ENCODE measurements at regions not wholly inside any gene's neighbourhood (a gene's known extent, or its start where the extent isn't known, plus 50 kb on each side); places are given as distances from the start of the nearest gene placed in this dataset.

- FAIRE-seq (no peak), DNase-seq (ENCODE audit: low spot score) (no peak)
These were observed 353.2 kb downstream of the IRX1 start for GRCh38 chr5:3948838-3949237.

- DNase-seq (ENCODE audit: low spot score) (no peak), FAIRE-seq (no peak)
These were observed 358.6 kb downstream of the IRX1 start for GRCh38 chr5:3954199-3954598.

GRCh38 chr5:3954633-3955032, 359.0 kb downstream of the IRX1 start:
- DNase-seq (ENCODE audit: low spot score): no peak
- FAIRE-seq: no peak

GRCh38 chr5:3957658-3958057, 362.0 kb downstream of the IRX1 start:
- DNase-seq (ENCODE audit: low spot score) (no peak), FAIRE-seq (no peak)

GRCh38 chr5:3958389-3958788, 362.8 kb downstream of the IRX1 start:
- no peak for DNase-seq (ENCODE audit: low spot score)
- no peak for FAIRE-seq

GRCh38 chr5:3962113-3962512, 366.5 kb downstream of the IRX1 start:
- FAIRE-seq: no peak
- DNase-seq (ENCODE audit: low spot score): no peak

- FAIRE-seq (no peak), DNase-seq (ENCODE audit: low spot score) (no peak)
These were observed 368.0 kb downstream of the IRX1 start for GRCh38 chr5:3963652-3964051.

GRCh38 chr5:3980156-3980555, 384.5 kb downstream of the IRX1 start:
- no peak for FAIRE-seq

GRCh38 chr5:3987867-3988266, 392.2 kb downstream of the IRX1 start:
- DNase-seq (ENCODE audit: low spot score) (no peak), FAIRE-seq (no peak)

More at GRCh38 chr5:3980156-3980555, 384.5 kb downstream of the IRX1 start:
- DNase-seq (ENCODE audit: low spot score): no peak

GRCh38 chr5:3993856-3994473, 398.3 kb downstream of the IRX1 start:
- DNase-seq (ENCODE audit: low spot score) (no peak), FAIRE-seq (no peak)

- no peak for DNase-seq (ENCODE audit: low spot score)
- FAIRE-seq: no peak
These were observed 399.0 kb downstream of the IRX1 start for GRCh38 chr5:3994628-3995027.

- no peak for FAIRE-seq
- DNase-seq (ENCODE audit: low spot score): no peak
These were observed 400.5 kb downstream of the IRX1 start for GRCh38 chr5:3995954-3996619.

GRCh38 chr5:3996707-3997336, 401.2 kb downstream of the IRX1 start:
- FAIRE-seq: no peak

GRCh38 chr5:3997670-3998069, 402.0 kb downstream of the IRX1 start:
- FAIRE-seq: no peak

More at GRCh38 chr5:3996707-3997336, 401.2 kb downstream of the IRX1 start:
- DNase-seq (ENCODE audit: low spot score): no peak

GRCh38 chr5:3999929-4000328, 404.3 kb downstream of the IRX1 start:
- no peak for FAIRE-seq
- DNase-seq (ENCODE audit: low spot score): no peak

More at GRCh38 chr5:3997670-3998069, 402.0 kb downstream of the IRX1 start:
- no peak for DNase-seq (ENCODE audit: low spot score)

- no peak for FAIRE-seq
These were observed 405.4 kb downstream of the IRX1 start for GRCh38 chr5:4001004-4001403.

GRCh38 chr5:4001758-4002533, 406.3 kb downstream of the IRX1 start:
- FAIRE-seq: no peak
- DNase-seq (ENCODE audit: low spot score): no peak

More at GRCh38 chr5:4001004-4001403, 405.4 kb downstream of the IRX1 start:
- no peak for DNase-seq (ENCODE audit: low spot score)

- FAIRE-seq (no peak), DNase-seq (ENCODE audit: low spot score) (no peak)
These were observed 409.7 kb downstream of the IRX1 start for GRCh38 chr5:4005335-4005734.

GRCh38 chr5:4007001-4007400, 411.4 kb downstream of the IRX1 start:
- FAIRE-seq (no peak), DNase-seq (ENCODE audit: low spot score) (no peak)

GRCh38 chr5:4011943-4012342, 416.3 kb downstream of the IRX1 start:
- DNase-seq (ENCODE audit: low spot score) (no peak), FAIRE-seq (no peak)

GRCh38 chr5:4013106-4013898, 417.7 kb downstream of the IRX1 start:
- FAIRE-seq: no peak
- no peak for DNase-seq (ENCODE audit: low spot score)
